HG02884 (cell line): ENCODE measurements at regions not wholly inside any gene's neighbourhood (a gene's known extent, or its start where the extent isn't known, plus 50 kb on each side); places are given as distances from the start of the nearest gene placed in this dataset.

ENCODE experiments used
- ATAC-seq: cut with Tn5 transposase; IDR thresholded peaks from one replicate; pipeline ENCODE4 v1.9.1; 2021; ENCODE audit warnings: mild to moderate bottlenecking, moderate library complexity; ENCODE audit not compliant: unreplicated experiment

- no peak for ATAC-seq
These were observed 373.0 kb upstream of the MEF2C start for GRCh38 chr5:89255845-89256463.

- ATAC-seq, result no peak
These were observed 370.8 kb upstream of the MEF2C start for GRCh38 chr5:89253666-89254352.

GRCh38 chr5:89246864-89247263 is 363.9 kb upstream of the MEF2C start:
- ATAC-seq, result no peak

DNA sequence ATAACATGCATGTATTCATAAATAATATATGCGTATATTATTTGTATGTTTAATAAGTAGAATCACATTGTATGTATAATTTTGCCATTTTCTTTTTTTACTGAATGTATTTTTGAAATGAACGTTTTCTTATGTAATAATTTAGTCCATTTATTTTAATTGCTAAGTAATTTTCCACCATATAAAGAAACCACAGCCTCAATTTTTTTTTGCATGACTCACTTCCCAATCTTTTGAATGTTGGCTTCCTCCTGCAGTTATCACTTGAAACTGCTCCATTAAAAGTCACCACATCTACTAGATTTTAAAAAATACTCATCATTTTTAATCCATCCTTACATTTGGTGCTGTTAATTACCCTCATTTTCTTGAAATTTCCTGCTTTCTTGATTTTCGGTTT is 363.3 kb upstream of the MEF2C start:
- ATAC-seq, result no peak

GRCh38 chr5:89243611-89244010 is 360.6 kb upstream of the MEF2C start:
- no peak for ATAC-seq

DNA sequence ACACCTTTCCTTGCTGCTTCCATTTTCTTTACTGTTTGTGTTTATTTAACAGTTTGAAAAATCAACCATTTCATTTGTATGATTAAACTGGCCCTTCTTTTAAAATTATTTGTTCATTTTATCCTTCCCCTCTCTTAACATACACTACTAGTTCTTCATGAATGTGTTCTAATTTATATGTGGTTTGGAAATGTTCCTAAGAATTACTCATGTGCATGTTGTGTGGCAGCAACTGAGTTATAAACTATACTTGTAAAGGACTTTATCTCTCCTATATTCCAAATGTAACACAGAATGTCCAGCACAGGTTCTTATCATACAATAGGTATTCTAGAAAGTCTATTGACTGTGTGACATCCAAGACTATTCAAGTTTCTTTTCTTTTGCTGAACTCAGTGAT is 358.2 kb upstream of the MEF2C start:
- ATAC-seq, result no peak

GRCh38 chr5:89236900-89237299 is 353.9 kb upstream of the MEF2C start:
- ATAC-seq, result no peak

- no peak for ATAC-seq
These were observed 350.5 kb upstream of the MEF2C start for GRCh38 chr5:89233462-89233861.

- peak; percentile 91 for ATAC-seq
These were observed 349.2 kb upstream of the MEF2C start for GRCh38 chr5:89232139-89232603.

DNA sequence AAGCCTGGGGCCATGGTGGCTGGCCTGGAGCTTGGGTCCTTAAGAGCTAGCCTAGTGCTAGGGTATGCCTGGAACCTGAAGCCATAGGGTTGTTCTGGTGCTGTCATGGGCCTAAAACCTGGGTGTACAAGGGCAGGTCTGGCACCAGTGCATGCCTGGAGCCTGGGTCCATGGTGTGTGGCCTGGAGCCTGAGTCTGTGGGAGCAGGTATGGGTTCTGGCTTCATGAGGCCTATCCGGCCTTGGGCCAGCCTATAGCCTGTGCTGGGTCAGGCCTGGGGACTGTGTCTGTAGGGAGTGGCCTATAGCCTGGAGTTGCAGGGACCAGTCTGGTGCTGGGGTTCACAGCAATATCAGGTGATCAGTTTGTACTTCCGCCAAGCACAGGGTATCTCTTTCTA is 347.2 kb upstream of the MEF2C start:
- ATAC-seq, result no peak

DNA sequence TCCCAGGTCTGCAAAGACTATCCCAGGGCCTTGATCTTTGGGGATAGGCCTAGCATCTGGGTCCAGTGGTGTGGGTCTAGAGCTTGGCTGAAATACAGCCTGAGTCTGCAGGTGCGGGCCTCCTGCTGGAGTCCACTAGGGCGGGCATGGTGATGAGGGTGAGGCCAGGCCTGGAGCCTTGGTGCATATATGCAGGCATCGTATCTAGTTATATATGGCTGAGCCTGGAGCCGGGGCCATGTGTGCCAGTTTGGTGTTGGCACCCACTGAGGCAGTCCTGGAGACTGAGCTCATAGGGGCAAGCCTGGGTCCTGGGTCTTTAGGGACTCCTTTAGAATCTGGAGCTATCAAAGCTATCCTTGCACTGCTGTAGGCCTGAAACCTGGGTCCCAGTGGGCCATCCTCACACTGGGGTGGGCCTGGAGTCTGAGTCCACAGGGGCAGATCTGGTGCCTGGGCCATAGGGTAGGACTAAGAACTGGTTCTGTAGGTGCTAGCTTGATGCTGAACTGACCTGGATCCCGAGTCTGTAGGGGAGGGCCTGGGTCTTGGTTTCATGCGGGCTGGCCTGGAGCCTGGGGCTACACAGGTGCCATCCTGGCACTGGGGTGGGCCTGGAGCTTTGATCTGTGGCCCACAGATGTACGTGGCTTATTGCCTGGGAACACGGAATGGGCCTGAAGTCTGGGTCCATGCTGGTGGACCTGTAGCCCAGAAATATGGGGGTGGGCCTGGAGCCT is 346.5 kb upstream of the MEF2C start:
- no peak for ATAC-seq

DNA sequence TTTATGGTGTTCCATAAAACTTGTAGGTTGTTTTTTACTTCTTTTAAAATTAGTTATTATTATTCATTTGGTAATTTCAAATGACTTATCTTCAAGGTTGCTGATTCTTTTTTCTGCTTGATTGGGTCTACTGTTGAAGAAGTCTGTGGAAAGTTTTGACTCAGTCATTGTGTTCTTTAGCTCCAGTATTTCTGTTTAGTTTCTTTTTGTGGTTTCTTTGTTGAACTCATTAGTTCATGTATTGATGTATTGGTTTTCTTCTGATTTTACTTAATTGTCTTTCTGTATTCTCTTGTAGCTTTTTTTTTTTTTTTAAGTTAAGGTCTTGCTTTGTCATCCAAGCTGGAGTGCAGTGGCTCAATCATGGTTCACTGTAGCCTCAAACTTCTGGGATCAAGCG is 345.4 kb upstream of the MEF2C start:
- ATAC-seq, result no peak

GRCh38 chr5:89218364-89218763 is 335.4 kb upstream of the MEF2C start:
- no peak for ATAC-seq

DNA sequence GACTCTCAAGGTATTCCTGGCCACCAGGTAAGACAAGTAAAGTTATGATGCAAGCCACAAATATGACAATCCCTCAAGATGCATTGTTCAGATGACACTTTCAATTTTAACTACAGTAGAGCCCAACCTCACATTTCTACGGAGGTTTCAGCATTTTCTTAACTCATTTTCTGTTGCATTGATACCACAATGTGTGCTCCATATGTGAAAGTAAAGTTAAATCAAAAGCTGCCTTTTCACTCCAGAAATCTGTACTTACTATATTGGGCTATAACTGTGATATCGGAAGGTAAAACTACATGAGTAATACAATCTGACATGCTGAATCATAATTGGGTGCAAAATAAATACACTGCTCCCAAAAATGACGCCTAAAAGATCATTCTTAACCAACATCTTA is 333.6 kb upstream of the MEF2C start:
- no peak for ATAC-seq

DNA sequence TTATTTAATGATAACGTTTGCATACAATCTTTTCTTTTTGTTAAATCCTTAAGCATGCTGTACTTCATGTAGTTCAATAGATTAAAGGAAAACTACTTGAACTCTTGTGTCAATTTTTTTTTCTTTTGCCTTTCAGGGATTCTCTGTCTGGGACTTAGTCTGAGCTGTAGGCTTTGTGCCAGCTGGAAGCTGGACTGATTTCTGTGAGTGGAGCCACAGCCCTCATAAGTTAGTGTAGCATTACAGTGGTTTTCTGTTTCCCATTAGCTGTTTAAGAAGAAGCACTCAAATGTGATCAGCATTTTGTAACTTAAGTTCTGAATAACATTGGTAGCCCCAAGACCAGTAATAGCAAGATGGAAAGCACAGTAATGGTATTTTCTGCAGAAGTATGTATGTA is 330.6 kb upstream of the MEF2C start:
- no peak for ATAC-seq

GRCh38 chr5:89211836-89212235 is 328.9 kb upstream of the MEF2C start:
- no peak for ATAC-seq

- no peak for ATAC-seq
These were observed 325.8 kb upstream of the MEF2C start for GRCh38 chr5:89208811-89209210.

DNA sequence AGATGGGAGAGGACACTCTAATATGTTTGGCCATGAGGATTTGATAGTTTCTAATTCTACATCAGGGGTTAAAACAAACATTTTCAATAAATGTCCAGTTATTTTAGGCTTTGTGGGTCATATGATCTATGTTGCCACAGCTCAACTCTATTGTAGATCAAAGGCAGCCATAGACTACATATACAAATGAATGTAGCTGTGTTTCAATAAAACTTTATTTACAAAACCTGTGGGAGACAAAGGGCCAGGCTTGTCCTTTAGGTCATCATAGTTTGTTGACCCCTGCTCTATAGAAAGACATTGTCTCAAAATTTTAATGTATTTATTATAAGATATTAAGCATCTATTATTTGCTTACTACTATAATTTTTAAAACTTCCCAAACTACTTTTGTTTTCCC is 325.4 kb upstream of the MEF2C start:
- no peak for ATAC-seq

DNA sequence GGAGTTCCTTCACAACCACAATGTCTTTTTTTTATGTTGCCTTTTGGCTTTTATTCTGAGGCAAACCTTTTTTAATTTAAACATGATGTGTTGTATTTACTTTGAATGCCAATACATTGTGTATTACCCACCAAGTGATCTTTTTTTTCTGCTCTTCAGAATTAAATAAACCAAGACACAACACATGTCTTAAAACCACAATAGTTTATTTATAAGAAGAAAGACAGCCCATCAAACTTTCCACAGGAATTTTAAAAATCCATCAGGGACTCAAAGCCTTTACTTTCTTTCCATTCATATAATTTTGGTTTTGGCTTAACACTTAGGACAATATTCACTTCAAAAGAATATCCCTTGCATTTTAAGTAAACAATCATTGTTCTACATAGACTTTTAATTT is 321.8 kb upstream of the MEF2C start:
- no peak for ATAC-seq

GRCh38 chr5:89203611-89204010 is 320.6 kb upstream of the MEF2C start:
- no peak for ATAC-seq

DNA sequence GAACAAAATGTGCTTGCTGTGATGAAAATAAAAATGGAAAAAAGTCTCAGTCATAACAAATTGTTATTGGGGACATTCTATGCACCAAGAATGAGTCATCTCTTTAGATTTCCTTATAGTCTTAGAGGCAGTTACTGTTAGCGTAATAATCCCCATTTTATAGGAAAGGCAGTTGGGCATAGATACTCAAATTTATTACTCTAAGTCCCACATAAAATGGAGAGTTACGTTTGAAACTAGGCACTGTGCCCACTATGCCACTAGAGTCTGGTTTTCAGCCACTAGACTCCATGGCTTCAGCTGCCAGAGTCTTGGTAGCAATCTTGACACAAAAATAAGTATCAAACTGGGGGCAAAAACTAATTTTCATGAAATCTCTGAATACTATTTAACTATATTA is 317.9 kb upstream of the MEF2C start:
- ATAC-seq, result no peak

DNA sequence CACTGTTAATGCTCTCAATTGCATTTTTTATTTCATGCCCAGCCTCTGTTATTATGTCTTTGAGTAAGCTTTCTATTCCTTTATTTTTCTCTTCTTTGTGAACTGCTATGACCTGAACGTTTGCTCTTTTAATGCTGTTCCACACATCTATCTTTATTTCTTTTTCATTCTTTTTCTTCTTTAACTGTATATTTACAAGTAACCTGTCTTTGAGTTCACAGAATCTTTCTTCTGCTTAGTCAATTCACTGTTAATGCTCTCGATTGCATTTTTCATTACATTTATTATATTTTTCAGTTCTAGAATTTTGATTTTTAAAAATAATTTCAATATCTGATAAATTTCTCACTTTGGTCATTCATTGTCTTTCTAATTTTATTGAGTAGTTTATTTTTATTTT is 316.3 kb upstream of the MEF2C start:
- no peak for ATAC-seq
